Naive thymus-derived CD4-positive, alpha-beta T cell (primary cell): ENCODE measurements at regions not wholly inside any gene's neighbourhood (a gene's known extent, or its start where the extent isn't known, plus 50 kb on each side); places are given as distances from the start of the nearest gene placed in this dataset.

Experiments
- ATAC-seq: fragments of 150-1000 bp; cut with Tn5 transposase; 2 replicates; pipeline ENCODE4 v1.10.0; 2021; ENCODE audit warnings: mild to moderate bottlenecking, moderate library complexity
- CTCF ChIA-PET: fragments of 350-600 bp; sonication (Branson Sonifier 250); formaldehyde crosslinking; loops from one replicate; lab custom pipeline; 2021; ENCODE audit warnings: antibody characterized with exemption; lab: Charles Lee
- POLR2A ChIA-PET: fragments of 350-600 bp; sonication (Branson Sonifier 250); formaldehyde crosslinking; loops from one replicate; lab custom pipeline; 2021; ENCODE audit warnings: antibody characterized with exemption, inconsistent platforms; lab: Charles Lee
- DNase-seq, 9 donors: peaks; one replicate each; pipeline versions ENCODE4 v3.0.0 to v3.0.0-alpha.2; 2020 to 2022; ENCODE audit warnings: mixed read lengths in 1 of 9
- H3K27ac ChIP-seq: one replicate; pipeline ENCODE4 v1.7.0; 2013; ENCODE audit warnings: mild to moderate bottlenecking, low read depth, low read length, moderate library complexity
- H3K27me3 ChIP-seq, 2 donors: one replicate each; pipeline ENCODE4 v1.7.0; 2013; ENCODE audit warnings: low read length in 2 of 2, mild to moderate bottlenecking in 2 of 2, moderate library complexity in 2 of 2; ENCODE audit not compliant: control insufficient read depth in 2 of 2, insufficient read depth in 2 of 2
- H3K36me3 ChIP-seq, 3 experiments: 1 replicate in 2 of 3; 2 replicates in 1 of 3; pipeline ENCODE4 v1.7.0; 2013; ENCODE audit warnings: low read length in 3 of 3, mild to moderate bottlenecking in 3 of 3, moderate library complexity in 1 of 3; ENCODE audit not compliant: insufficient read depth in 3 of 3, control insufficient read depth in 2 of 3
- H3K4me1 ChIP-seq, 2 donors: one replicate each; pipeline ENCODE4 v1.7.0; 2013; ENCODE audit warnings: low read length in 2 of 2, mild to moderate bottlenecking in 2 of 2, moderate library complexity in 1 of 2; ENCODE audit not compliant: control insufficient read depth in 2 of 2, insufficient read depth in 2 of 2
- H3K4me3 ChIP-seq: 2 replicates; pipeline ENCODE4 v1.7.0; 2013; ENCODE audit warnings: mild to moderate bottlenecking, low read length
- H3K9me3 ChIP-seq, 3 experiments: 1 replicate in 2 of 3; 2 replicates in 1 of 3; pipeline ENCODE4 v1.7.0; 2013; ENCODE audit warnings: low read length in 3 of 3; ENCODE audit not compliant: control insufficient read depth in 2 of 3
- H3K27ac Mint-ChIP-seq, 9 donors: one replicate each; pipeline ENCODE4 v1.8.0; 2020 to 2022; ENCODE audit warnings: mixed read lengths in 9 of 9, mild to moderate bottlenecking in 8 of 9, moderate library complexity in 5 of 9, inconsistent platforms in 2 of 9
- H3K27me3 Mint-ChIP-seq, 5 donors: one replicate each; pipeline ENCODE4 v1.8.0; 2021 to 2022; ENCODE audit warnings: mixed read lengths in 5 of 5, mild to moderate bottlenecking in 1 of 5
- H3K36me3 Mint-ChIP-seq, 5 donors: one replicate each; pipeline ENCODE4 v1.8.0; 2020 to 2022; ENCODE audit warnings: mixed read lengths in 5 of 5, mild to moderate bottlenecking in 3 of 5, inconsistent platforms in 1 of 5
- H3K4me1 Mint-ChIP-seq, 7 donors: one replicate each; pipeline ENCODE4 v1.8.0; 2020 to 2022; ENCODE audit warnings: mixed read lengths in 7 of 7, mild to moderate bottlenecking in 3 of 7, inconsistent platforms in 1 of 7
- H3K4me3 Mint-ChIP-seq, 10 donors: one replicate each; pipeline ENCODE4 v1.8.0; 2020 to 2022; ENCODE audit warnings: mild to moderate bottlenecking in 10 of 10, mixed read lengths in 10 of 10, moderate library complexity in 6 of 10, inconsistent platforms in 2 of 10
- H3K9me3 Mint-ChIP-seq, 11 donors: one replicate each; pipeline ENCODE4 v1.8.0; 2020 to 2022; ENCODE audit warnings: mixed read lengths in 11 of 11, mild to moderate bottlenecking in 4 of 11, inconsistent platforms in 1 of 11, moderate library complexity in 1 of 11
- intact Hi-C, 2 donors: fragments of 100-400 bp; cut with micrococcal nuclease; formaldehyde crosslinking; loops; one replicate each; pipeline ENCODE4 v1.15.1; 2023

- intact Hi-C loops, result no loop called here
- ChIA-PET POLR2A (no interaction called here), CTCF (no interaction called here)
- Mint-ChIP-seq H3K27me3 (peaks cover 0 to 8% (median 3%) of the 10 kb centered on the region in 5 donors), H3K27ac (no peak overlapping the region), H3K4me3 (no peak overlapping the region), H3K36me3 (no peaks in the 10 kb centered on the region), H3K4me1 (no peaks in the 10 kb centered on the region), H3K9me3 (peaks cover 0 to 5% (median 0%) of the 10 kb centered on the region in 11 donors)
- no peak overlapping the region for H3K27ac ChIP-seq
- H3K4me1 ChIP-seq, result no peaks in the 10 kb centered on the region
- H3K9me3 ChIP-seq, result peaks cover 0 to 8% (median 0%) of the 10 kb centered on the region in 3 experiments
- no peak overlapping the region for H3K4me3 ChIP-seq
- no peaks in the 10 kb centered on the region for H3K27me3 ChIP-seq
- ATAC-seq (no peak), DNase-seq (no peak)
- H3K36me3 ChIP-seq, result no peaks in the 10 kb centered on the region
Observed at GRCh38 chr2:506866-507265, 170.3 kb downstream of the TMEM18 start.

GRCh38 chr2:506451-506850 is 170.8 kb downstream of the TMEM18 start:
- peaks cover 0 to 10% (median 3%) of the 10 kb centered on the region in 5 donors for H3K27me3 Mint-ChIP-seq
- peaks cover 0 to 8% (median 0%) of the 10 kb centered on the region in 3 experiments for H3K9me3 ChIP-seq
- no peak overlapping the region for H3K27ac ChIP-seq
- no peaks in the 10 kb centered on the region for H3K4me1 ChIP-seq
- H3K4me1 Mint-ChIP-seq, result no peaks in the 10 kb centered on the region
- H3K4me3 Mint-ChIP-seq, result no peak overlapping the region
- CTCF ChIA-PET, result no interaction called here
- H3K27me3 ChIP-seq, result no peaks in the 10 kb centered on the region
- no peaks in the 10 kb centered on the region for H3K36me3 Mint-ChIP-seq
- H3K9me3 Mint-ChIP-seq, result peaks cover 0 to 5% (median 0%) of the 10 kb centered on the region in 11 donors
- ATAC-seq (no peak), DNase-seq (no peak)
- intact Hi-C loops, result no loop called here
- no peak overlapping the region for H3K4me3 ChIP-seq
- POLR2A ChIA-PET, result no interaction called here
- H3K36me3 ChIP-seq, result no peaks in the 10 kb centered on the region
- H3K27ac Mint-ChIP-seq, result no peak overlapping the region

GRCh38 chr2:505941-506340 is 171.3 kb downstream of the TMEM18 start:
- Histone ChIP-seq H3K27ac (no peak overlapping the region), H3K4me3 (no peak overlapping the region), H3K4me1 (no peaks in the 10 kb centered on the region), H3K9me3 (peaks cover 0 to 8% (median 0%) of the 10 kb centered on the region in 3 experiments), H3K27me3 (no peaks in the 10 kb centered on the region), H3K36me3 (no peaks in the 10 kb centered on the region)
- Mint-ChIP-seq H3K4me1 (no peaks in the 10 kb centered on the region), H3K36me3 (no peaks in the 10 kb centered on the region), H3K27ac (no peak overlapping the region), H3K27me3 (peaks cover 0 to 14% (median 4%) of the 10 kb centered on the region in 5 donors), H3K4me3 (peak overlapping the region in 1 of 10 donors; percentile 27), H3K9me3 (peaks cover 0 to 4% (median 0%) of the 10 kb centered on the region in 11 donors)
- ChIA-PET POLR2A (no interaction called here), CTCF (no interaction called here)
- DNase-seq (no peak), ATAC-seq (no peak)
- intact Hi-C loops, result no loop called here

GRCh38 chr2:503288-503999 is 173.8 kb downstream of the TMEM18 start:
- Mint-ChIP-seq H3K27ac (no peak overlapping the region), H3K4me3 (no peak overlapping the region), H3K36me3 (no peaks in the 10 kb centered on the region), H3K27me3 (peaks cover 0 to 14% (median 4%) of the 10 kb centered on the region in 5 donors), H3K4me1 (no peaks in the 10 kb centered on the region), H3K9me3 (no peaks in the 10 kb centered on the region)
- Histone ChIP-seq H3K36me3 (no peaks in the 10 kb centered on the region), H3K9me3 (no peaks in the 10 kb centered on the region), H3K27me3 (no peaks in the 10 kb centered on the region), H3K4me1 (no peaks in the 10 kb centered on the region), H3K27ac (no peak overlapping the region), H3K4me3 (no peak overlapping the region)
- ChIA-PET POLR2A (no interaction called here), CTCF (no interaction called here)
- intact Hi-C loops, result no loop called here
- no peak for ATAC-seq
- no peak for DNase-seq

GRCh38 chr2:502831-503230 is 174.4 kb downstream of the TMEM18 start:
- Mint-ChIP-seq H3K27ac (no peak overlapping the region), H3K4me3 (no peak overlapping the region), H3K4me1 (no peaks in the 10 kb centered on the region), H3K27me3 (peaks cover 0 to 14% (median 4%) of the 10 kb centered on the region in 5 donors), H3K36me3 (no peaks in the 10 kb centered on the region), H3K9me3 (no peaks in the 10 kb centered on the region)
- no peaks in the 10 kb centered on the region for H3K9me3 ChIP-seq
- ATAC-seq (no peak), DNase-seq (no peak)
- intact Hi-C loops, result no loop called here
- no peaks in the 10 kb centered on the region for H3K27me3 ChIP-seq
- H3K4me3 ChIP-seq, result no peak overlapping the region
- no peaks in the 10 kb centered on the region for H3K36me3 ChIP-seq
- no peaks in the 10 kb centered on the region for H3K4me1 ChIP-seq
- POLR2A ChIA-PET, result no interaction called here
- CTCF ChIA-PET, result no interaction called here
- H3K27ac ChIP-seq, result no peak overlapping the region

DNA sequence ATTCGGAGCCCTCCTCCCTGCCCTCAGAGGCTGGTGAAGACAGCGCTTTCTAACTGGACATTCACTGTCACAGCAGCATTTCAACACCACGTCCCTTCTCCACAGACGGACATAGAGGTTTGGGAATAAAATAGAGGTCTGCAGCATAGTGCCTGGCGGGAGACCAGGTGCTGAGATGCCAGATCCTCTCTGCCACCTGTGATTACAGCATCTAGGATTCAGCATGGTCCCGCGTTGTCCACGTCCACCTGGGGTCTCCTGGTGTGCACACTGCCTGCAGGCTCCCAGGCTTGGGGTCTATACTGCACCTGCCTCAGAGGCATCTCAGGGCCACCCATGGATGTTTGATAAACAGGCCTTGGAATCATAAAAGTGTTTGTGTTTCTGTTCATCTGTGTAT is 175.5 kb downstream of the TMEM18 start:
- no peaks in the 10 kb centered on the region for H3K27me3 ChIP-seq
- intact Hi-C loops, result no loop called here
- Mint-ChIP-seq H3K4me3 (no peak overlapping the region), H3K4me1 (peaks cover 0 to 2% (median 0%) of the 10 kb centered on the region in 7 donors), H3K27ac (no peak overlapping the region), H3K36me3 (no peaks in the 10 kb centered on the region), H3K27me3 (peaks cover 0 to 14% (median 7%) of the 10 kb centered on the region in 5 donors), H3K9me3 (no peaks in the 10 kb centered on the region)
- H3K36me3 ChIP-seq, result no peaks in the 10 kb centered on the region
- no peaks in the 10 kb centered on the region for H3K4me1 ChIP-seq
- no peaks in the 10 kb centered on the region for H3K9me3 ChIP-seq
- CTCF ChIA-PET, result no interaction called here
- ATAC-seq (peak; percentile 18), DNase-seq (no peak)
- H3K4me3 ChIP-seq, result no peak overlapping the region
- POLR2A ChIA-PET, result no interaction called here
- H3K27ac ChIP-seq, result no peak overlapping the region

DNA sequence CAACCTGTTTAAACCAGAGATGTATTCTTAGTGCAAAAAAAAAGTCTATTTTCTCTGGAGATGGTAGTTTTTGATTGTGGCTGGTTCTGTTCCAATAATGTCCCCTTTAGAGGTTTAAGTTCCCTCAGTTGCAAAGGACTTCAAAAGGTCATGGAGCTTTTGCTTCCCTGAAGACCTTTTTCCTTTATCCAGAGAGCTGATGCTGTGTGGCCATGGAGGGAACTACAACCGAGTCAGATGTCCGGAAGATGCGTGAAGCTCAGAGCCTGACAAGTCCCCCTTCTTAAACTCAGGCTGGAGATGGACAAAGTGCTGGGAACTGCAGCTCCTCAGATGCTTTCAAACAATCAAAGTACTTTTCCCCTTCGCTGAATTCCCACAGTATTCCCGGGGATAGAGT is 176.1 kb downstream of the TMEM18 start:
- Mint-ChIP-seq H3K4me3 (no peak overlapping the region), H3K36me3 (no peaks in the 10 kb centered on the region), H3K27ac (no peak overlapping the region), H3K4me1 (peaks cover 0 to 2% (median 0%) of the 10 kb centered on the region in 7 donors), H3K27me3 (peaks cover 0 to 14% (median 7%) of the 10 kb centered on the region in 5 donors), H3K9me3 (no peaks in the 10 kb centered on the region)
- no peak for ATAC-seq
- Histone ChIP-seq H3K9me3 (no peaks in the 10 kb centered on the region), H3K36me3 (no peaks in the 10 kb centered on the region), H3K27ac (no peak overlapping the region), H3K4me1 (no peaks in the 10 kb centered on the region), H3K4me3 (no peak overlapping the region), H3K27me3 (no peaks in the 10 kb centered on the region)
- DNase-seq, result no peak
- intact Hi-C loops, result no loop called here
- ChIA-PET CTCF (no interaction called here), POLR2A (no interaction called here)
